HG03432 (cell line): ENCODE measurements at regions not wholly inside any gene's neighbourhood (a gene's known extent, or its start where the extent isn't known, plus 50 kb on each side); places are given as distances from the start of the nearest gene placed in this dataset.

Experiments
- ATAC-seq: cut with Tn5 transposase; IDR thresholded peaks from one replicate; pipeline ENCODE4 v1.9.1; 2021; ENCODE audit warnings: mild to moderate bottlenecking, moderate library complexity; ENCODE audit not compliant: unreplicated experiment

- no peak for ATAC-seq
These were observed 285.9 kb downstream of the RFC3 start for GRCh38 chr13:34103854-34104253.

- ATAC-seq = no peak
These were observed 286.9 kb downstream of the RFC3 start for GRCh38 chr13:34104853-34105252.

GRCh38 chr13:34107806-34108205 is 289.9 kb downstream of the RFC3 start:
- ATAC-seq = no peak

- no peak for ATAC-seq
These were observed 290.5 kb downstream of the RFC3 start for GRCh38 chr13:34108410-34108809.

GRCh38 chr13:34114581-34114980 is 296.6 kb downstream of the RFC3 start:
- ATAC-seq = no peak

GRCh38 chr13:34116651-34117050 is 298.7 kb downstream of the RFC3 start:
- no peak for ATAC-seq

- no peak for ATAC-seq
These were observed 306.8 kb downstream of the RFC3 start for GRCh38 chr13:34124666-34125306.

GRCh38 chr13:34127523-34127922 is 309.6 kb downstream of the RFC3 start:
- no peak for ATAC-seq

- ATAC-seq = no peak
These were observed 310.7 kb downstream of the RFC3 start for GRCh38 chr13:34128661-34129060.

- no peak for ATAC-seq
These were observed 311.5 kb downstream of the RFC3 start for GRCh38 chr13:34129436-34129835.

GRCh38 chr13:34137200-34137599 is 319.3 kb downstream of the RFC3 start:
- ATAC-seq = no peak

- no peak for ATAC-seq
These were observed 321.8 kb downstream of the RFC3 start for GRCh38 chr13:34139660-34140227.

GRCh38 chr13:34143637-34144036 is 325.7 kb downstream of the RFC3 start:
- no peak for ATAC-seq

- no peak for ATAC-seq
These were observed 326.2 kb downstream of the RFC3 start for GRCh38 chr13:34144142-34144541.

- no peak for ATAC-seq
These were observed 327.1 kb downstream of the RFC3 start for GRCh38 chr13:34145061-34145460.

GRCh38 chr13:34148359-34148758 is 330.4 kb downstream of the RFC3 start:
- no peak for ATAC-seq

- no peak for ATAC-seq
These were observed 333.9 kb downstream of the RFC3 start for GRCh38 chr13:34151885-34152284.

GRCh38 chr13:34152409-34152808 is 334.5 kb downstream of the RFC3 start:
- no peak for ATAC-seq

- ATAC-seq = no peak
These were observed 335.0 kb downstream of the RFC3 start for GRCh38 chr13:34152996-34153395.

- no peak for ATAC-seq
These were observed 335.7 kb downstream of the RFC3 start for GRCh38 chr13:34153428-34154180.

GRCh38 chr13:34155931-34156607 is 338.1 kb downstream of the RFC3 start:
- ATAC-seq = no peak
